HEK293 (cell line): ENCODE measurements at regions not wholly inside any gene's neighbourhood (a gene's known extent, or its start where the extent isn't known, plus 50 kb on each side); places are given as distances from the start of the nearest gene placed in this dataset.

Experiments
- CTCF ChIA-PET: fragments of 350-600 bp; formaldehyde crosslinking; extraction: SDS; loops from one replicate; lab custom pipeline; 2021; ENCODE audit warnings: antibody characterized with exemption; lab: Yijun Ruan, JAX
- POLR2A ChIA-PET: fragments of 300-600 bp; formaldehyde crosslinking; extraction: SDS; loops from one replicate; lab custom pipeline; 2020; ENCODE audit warnings: antibody characterized with exemption, inconsistent platforms; lab: Yijun Ruan, JAX
- H3K27ac ChIP-seq: fragments of 200-500 bp; sonication (Bioruptor generic); 2 replicates; pipeline ENCODE4 v1.5.1; 2014; ENCODE audit warnings: low read depth, low read length, control low read depth, inconsistent platforms; ENCODE audit errors: extremely low read depth
- H3K36me3 ChIP-seq, 2 experiments: fragments of 200-500 bp in 1 of 2; sonication (Bioruptor generic) in 1 of 2; 1 replicate in 1 of 2; 2 replicates in 1 of 2; pipeline ENCODE4 v1.5.1; 2014 to 2017; ENCODE audit warnings: inconsistent platforms in 2 of 2, low read length in 2 of 2; ENCODE audit not compliant: control insufficient read depth in 2 of 2, insufficient read depth in 1 of 2
- H3K4me1 ChIP-seq: fragments of 200-500 bp; sonication (Bioruptor generic); 2 replicates; pipeline ENCODE4 v1.5.1; 2014; ENCODE audit warnings: mild to moderate bottlenecking, low read length, inconsistent platforms; ENCODE audit not compliant: control insufficient read depth, insufficient read depth
- H3K4me3 ChIP-seq: 2 replicates; pipeline ENCODE4 v1.5.1; 2011; ENCODE audit warnings: low read depth, mild to moderate bottlenecking, control low read depth, low read length, moderate library complexity
- H3K9me3 ChIP-seq: fragments of 200-500 bp; sonication (Bioruptor generic); 2 replicates; pipeline ENCODE4 v1.5.1; 2014; ENCODE audit warnings: low read depth, low read length, inconsistent platforms; ENCODE audit not compliant: control insufficient read depth, insufficient read depth
- GLI4 ChIP-seq: fragments of 450-650 bp; formaldehyde crosslinking; IDR thresholded peaks from 2 replicates; pipeline ENCODE4 v1.5.1; 2016; ENCODE audit warnings: missing biosample characterization, missing genetic modification characterization
- GLIS1 ChIP-seq: fragments of 450-650 bp; formaldehyde crosslinking; IDR thresholded peaks from 2 replicates; pipeline ENCODE4 v1.5.1; 2016; ENCODE audit warnings: missing biosample characterization, missing genetic modification characterization
- HOXA7 ChIP-seq: sonication (generic); formaldehyde crosslinking; IDR thresholded peaks from 2 replicates; pipeline ENCODE4 v1.8.1; 2022; ENCODE audit warnings: missing genetic modification reagents, borderline replicate concordance
- IKZF3 ChIP-seq: fragments of 450-650 bp; IDR thresholded peaks from 2 replicates; pipeline ENCODE4 v1.5.0; 2018; ENCODE audit warnings: missing biosample characterization, mild to moderate bottlenecking, missing genetic modification characterization, moderate library complexity
- KLF8 ChIP-seq: fragments of 450-650 bp; formaldehyde crosslinking; IDR thresholded peaks from 2 replicates; pipeline ENCODE4 v1.5.1; 2016; ENCODE audit warnings: missing biosample characterization, missing genetic modification characterization
- OVOL3 ChIP-seq: fragments of 450-650 bp; formaldehyde crosslinking; IDR thresholded peaks from 2 replicates; pipeline ENCODE4 v1.5.1; 2016; ENCODE audit warnings: missing biosample characterization, missing genetic modification characterization
- REPIN1 ChIP-seq: fragments of 450-650 bp; formaldehyde crosslinking; IDR thresholded peaks from 2 replicates; pipeline ENCODE4 v1.5.1; 2017; ENCODE audit warnings: missing biosample characterization, missing genetic modification characterization, low read depth
- SETDB1 ChIP-seq: IDR thresholded peaks from one replicate; pipeline ENCODE4 v1.6.1; 2017; ENCODE audit warnings: mild to moderate bottlenecking, low read length, moderate library complexity, mixed read lengths; ENCODE audit not compliant: insufficient read length
- SP2 ChIP-seq: fragments of 450-650 bp; formaldehyde crosslinking; IDR thresholded peaks from 2 replicates; pipeline ENCODE4 v1.5.1; 2016; ENCODE audit warnings: missing biosample characterization, missing genetic modification characterization
- ZBTB1 ChIP-seq: fragments of 450-650 bp; formaldehyde crosslinking; IDR thresholded peaks from 2 replicates; pipeline ENCODE4 v1.5.1; 2016; ENCODE audit warnings: missing biosample characterization, missing genetic modification characterization
- ZBTB20 ChIP-seq: fragments of 450-650 bp; formaldehyde crosslinking; IDR thresholded peaks from 2 replicates; pipeline ENCODE4 v1.5.1; 2016; ENCODE audit warnings: missing biosample characterization, missing genetic modification characterization
- ZBTB7A ChIP-seq: fragments of 450-650 bp; formaldehyde crosslinking; IDR thresholded peaks from 2 replicates; pipeline ENCODE4 v1.5.1; 2016; ENCODE audit warnings: low read depth, missing biosample characterization, missing genetic modification characterization
- ZFP3 ChIP-seq: fragments of 450-650 bp; formaldehyde crosslinking; IDR thresholded peaks from 2 replicates; pipeline ENCODE4 v1.5.1; 2016; ENCODE audit warnings: low read depth, missing biosample characterization, missing genetic modification characterization
- ZNF157 ChIP-seq: fragments of 450-650 bp; formaldehyde crosslinking; IDR thresholded peaks from 2 replicates; pipeline ENCODE4 v1.5.1; 2016; ENCODE audit warnings: missing biosample characterization, missing genetic modification characterization
- ZNF175 ChIP-seq: fragments of 450-650 bp; formaldehyde crosslinking; IDR thresholded peaks from 2 replicates; pipeline ENCODE4 v1.5.1; 2016; ENCODE audit warnings: missing biosample characterization, missing genetic modification characterization
- ZNF23 ChIP-seq: fragments of 450-650 bp; formaldehyde crosslinking; IDR thresholded peaks from 2 replicates; pipeline ENCODE4 v1.5.1; 2016; ENCODE audit warnings: missing biosample characterization, missing genetic modification characterization, borderline replicate concordance
- ZNF292 ChIP-seq: fragments of 450-650 bp; formaldehyde crosslinking; IDR thresholded peaks from 2 replicates; pipeline ENCODE4 v1.5.1; 2016; ENCODE audit warnings: low read depth, missing biosample characterization, missing genetic modification characterization, borderline replicate concordance
- ZNF311 ChIP-seq: fragments of 450-650 bp; formaldehyde crosslinking; IDR thresholded peaks from 2 replicates; pipeline ENCODE4 v1.5.1; 2017; ENCODE audit warnings: missing biosample characterization, missing genetic modification characterization, borderline replicate concordance
- ZNF354C ChIP-seq: fragments of 450-650 bp; formaldehyde crosslinking; IDR thresholded peaks from 2 replicates; pipeline ENCODE4 v1.5.1; 2016; ENCODE audit warnings: missing biosample characterization, missing genetic modification characterization, low read depth, borderline replicate concordance
- ZNF473 ChIP-seq: fragments of 450-650 bp; formaldehyde crosslinking; IDR thresholded peaks from 2 replicates; pipeline ENCODE4 v1.5.1; 2017; ENCODE audit warnings: missing biosample characterization, missing genetic modification characterization
- ZNF501 ChIP-seq: fragments of 450-650 bp; formaldehyde crosslinking; IDR thresholded peaks from 2 replicates; pipeline ENCODE4 v1.5.1; 2016; ENCODE audit warnings: missing biosample characterization, missing genetic modification characterization
- ZNF555 ChIP-seq: fragments of 450-650 bp; formaldehyde crosslinking; conservative IDR thresholded peaks from 2 replicates; pipeline ENCODE4 v1.5.1; 2017; ENCODE audit warnings: missing biosample characterization, mild to moderate bottlenecking, missing genetic modification characterization, inconsistent platforms
- ZNF571 ChIP-seq: fragments of 450-650 bp; formaldehyde crosslinking; IDR thresholded peaks from 2 replicates; pipeline ENCODE4 v1.5.0; 2017; ENCODE audit warnings: missing biosample characterization, missing genetic modification characterization
- ZNF596 ChIP-seq: fragments of 450-650 bp; IDR thresholded peaks from 2 replicates; pipeline ENCODE4 v1.5.0; 2018; ENCODE audit warnings: missing biosample characterization, mild to moderate bottlenecking, missing genetic modification characterization, moderate library complexity
- ZNF660 ChIP-seq: fragments of 450-650 bp; IDR thresholded peaks from 2 replicates; pipeline ENCODE4 v1.5.1; 2018; ENCODE audit warnings: missing biosample characterization, mild to moderate bottlenecking, missing genetic modification characterization
- TF ChIP-seq, protein P1 (sequence below): fragments of 450-650 bp; formaldehyde crosslinking; IDR thresholded peaks from 2 replicates; pipeline ENCODE4 v1.5.1; 2016; ENCODE audit warnings: missing biosample characterization, missing genetic modification characterization
- TF ChIP-seq, protein P2 (sequence below): fragments of 450-650 bp; formaldehyde crosslinking; IDR thresholded peaks from 2 replicates; pipeline ENCODE4; 2016; ENCODE audit warnings: missing biosample characterization, missing genetic modification characterization
- TF ChIP-seq, protein P3 (sequence below): fragments of 450-650 bp; formaldehyde crosslinking; IDR thresholded peaks from 2 replicates; pipeline ENCODE4 v1.5.1; 2016; ENCODE audit warnings: missing biosample characterization, missing genetic modification characterization

DNA sequence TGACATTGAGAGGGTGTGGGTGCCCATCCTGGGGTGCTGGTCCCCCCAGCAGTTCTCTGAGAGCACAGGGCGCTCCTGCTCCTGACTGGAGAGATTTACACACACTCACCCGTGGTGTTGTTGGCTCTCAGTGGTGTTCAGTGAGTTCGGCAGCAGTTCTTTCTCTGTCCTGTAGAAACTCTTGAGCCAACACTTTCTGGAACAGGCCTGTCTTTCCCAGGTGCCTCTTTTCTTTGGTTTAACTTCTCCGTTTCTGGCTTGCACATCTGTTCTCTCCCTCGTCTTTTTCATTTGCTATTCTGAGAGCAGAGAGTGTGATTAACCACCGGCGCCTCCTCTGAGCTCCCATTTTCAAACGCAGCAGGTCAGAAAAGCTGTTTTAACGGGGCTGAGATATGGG lies 284.5 kb downstream of the IRX2 start:
- no peaks in the 10 kb centered on the region for H3K4me1 ChIP-seq
- no peak overlapping the region for H3K27ac ChIP-seq
- TF ChIP-seq, protein P1, sequence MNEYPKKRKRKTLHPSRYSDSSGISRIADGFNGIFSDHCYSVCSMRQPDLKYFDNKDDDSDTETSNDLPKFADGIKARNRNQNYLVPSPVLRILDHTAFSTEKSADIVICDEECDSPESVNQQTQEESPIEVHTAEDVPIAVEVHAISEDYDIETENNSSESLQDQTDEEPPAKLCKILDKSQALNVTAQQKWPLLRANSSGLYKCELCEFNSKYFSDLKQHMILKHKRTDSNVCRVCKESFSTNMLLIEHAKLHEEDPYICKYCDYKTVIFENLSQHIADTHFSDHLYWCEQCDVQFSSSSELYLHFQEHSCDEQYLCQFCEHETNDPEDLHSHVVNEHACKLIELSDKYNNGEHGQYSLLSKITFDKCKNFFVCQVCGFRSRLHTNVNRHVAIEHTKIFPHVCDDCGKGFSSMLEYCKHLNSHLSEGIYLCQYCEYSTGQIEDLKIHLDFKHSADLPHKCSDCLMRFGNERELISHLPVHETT (tag by site-specific recombination): no peak
- no peak for TF ChIP-seq ZNF23 (tag by site-specific recombination)
- no peak for TF ChIP-seq GLIS1
- no peak for TF ChIP-seq ZNF175 (tag by site-specific recombination)
- no peak for TF ChIP-seq ZNF660 (tag by site-specific recombination)
- no peak for TF ChIP-seq REPIN1
- TF ChIP-seq ZNF501 (tag by site-specific recombination): no peak
- TF ChIP-seq, protein P2, sequence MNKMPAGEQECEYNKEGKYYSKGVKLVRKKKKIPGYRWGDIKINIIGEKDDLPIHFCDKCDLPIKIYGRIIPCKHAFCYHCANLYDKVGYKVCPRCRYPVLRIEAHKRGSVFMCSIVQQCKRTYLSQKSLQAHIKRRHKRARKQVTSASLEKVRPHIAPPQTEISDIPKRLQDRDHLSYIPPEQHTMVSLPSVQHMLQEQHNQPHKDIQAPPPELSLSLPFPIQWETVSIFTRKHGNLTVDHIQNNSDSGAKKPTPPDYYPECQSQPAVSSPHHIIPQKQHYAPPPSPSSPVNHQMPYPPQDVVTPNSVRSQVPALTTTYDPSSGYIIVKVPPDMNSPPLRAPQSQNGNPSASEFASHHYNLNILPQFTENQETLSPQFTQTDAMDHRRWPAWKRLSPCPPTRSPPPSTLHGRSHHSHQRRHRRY (tag by site-specific recombination): no peak
- no peak for TF ChIP-seq ZNF571 (tag by site-specific recombination)
- no peak for TF ChIP-seq ZNF292 (tag by site-specific recombination)
- no peak for TF ChIP-seq ZNF596 (tag by site-specific recombination)
- no peak for TF ChIP-seq SETDB1
- TF ChIP-seq, protein P3, sequence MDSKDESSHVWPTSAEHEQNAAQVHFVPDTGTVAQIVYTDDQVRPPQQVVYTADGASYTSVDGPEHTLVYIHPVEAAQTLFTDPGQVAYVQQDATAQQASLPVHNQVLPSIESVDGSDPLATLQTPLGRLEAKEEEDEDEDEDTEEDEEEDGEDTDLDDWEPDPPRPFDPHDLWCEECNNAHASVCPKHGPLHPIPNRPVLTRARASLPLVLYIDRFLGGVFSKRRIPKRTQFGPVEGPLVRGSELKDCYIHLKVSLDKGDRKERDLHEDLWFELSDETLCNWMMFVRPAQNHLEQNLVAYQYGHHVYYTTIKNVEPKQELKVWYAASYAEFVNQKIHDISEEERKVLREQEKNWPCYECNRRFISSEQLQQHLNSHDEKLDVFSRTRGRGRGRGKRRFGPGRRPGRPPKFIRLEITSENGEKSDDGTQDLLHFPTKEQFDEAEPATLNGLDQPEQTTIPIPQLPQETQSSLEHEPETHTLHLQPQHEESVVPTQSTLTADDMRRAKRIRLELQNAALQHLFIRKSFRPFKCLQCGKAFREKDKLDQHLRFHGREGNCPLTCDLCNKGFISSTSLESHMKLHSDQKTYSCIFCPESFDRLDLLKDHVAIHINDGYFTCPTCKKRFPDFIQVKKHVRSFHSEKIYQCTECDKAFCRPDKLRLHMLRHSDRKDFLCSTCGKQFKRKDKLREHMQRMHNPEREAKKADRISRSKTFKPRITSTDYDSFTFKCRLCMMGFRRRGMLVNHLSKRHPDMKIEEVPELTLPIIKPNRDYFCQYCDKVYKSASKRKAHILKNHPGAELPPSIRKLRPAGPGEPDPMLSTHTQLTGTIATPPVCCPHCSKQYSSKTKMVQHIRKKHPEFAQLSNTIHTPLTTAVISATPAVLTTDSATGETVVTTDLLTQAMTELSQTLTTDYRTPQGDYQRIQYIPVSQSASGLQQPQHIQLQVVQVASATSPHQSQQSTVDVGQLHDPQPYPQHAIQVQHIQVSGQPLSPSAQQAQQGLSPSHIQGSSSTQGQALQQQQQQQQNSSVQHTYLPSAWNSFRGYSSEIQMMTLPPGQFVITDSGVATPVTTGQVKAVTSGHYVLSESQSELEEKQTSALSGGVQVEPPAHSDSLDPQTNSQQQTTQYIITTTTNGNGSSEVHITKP (tag by site-specific recombination): no peak
- no peak for TF ChIP-seq HOXA7 (CRISPR knock-in tag)
- no peak for TF ChIP-seq IKZF3
- TF ChIP-seq ZNF555 (tag by site-specific recombination): no peak
- no peak for TF ChIP-seq OVOL3 (tag by site-specific recombination)
- no peak for TF ChIP-seq ZBTB20 (tag by site-specific recombination)
- TF ChIP-seq ZFP3 (tag by site-specific recombination): no peak
- TF ChIP-seq ZNF473 (tag by site-specific recombination): no peak
- ChIA-PET POLR2A (no interaction called here), CTCF (no interaction called here)
- no peaks in the 10 kb centered on the region for H3K36me3 ChIP-seq
- H3K4me3 ChIP-seq: no peak overlapping the region
- no peaks in the 10 kb centered on the region for H3K9me3 ChIP-seq

DNA sequence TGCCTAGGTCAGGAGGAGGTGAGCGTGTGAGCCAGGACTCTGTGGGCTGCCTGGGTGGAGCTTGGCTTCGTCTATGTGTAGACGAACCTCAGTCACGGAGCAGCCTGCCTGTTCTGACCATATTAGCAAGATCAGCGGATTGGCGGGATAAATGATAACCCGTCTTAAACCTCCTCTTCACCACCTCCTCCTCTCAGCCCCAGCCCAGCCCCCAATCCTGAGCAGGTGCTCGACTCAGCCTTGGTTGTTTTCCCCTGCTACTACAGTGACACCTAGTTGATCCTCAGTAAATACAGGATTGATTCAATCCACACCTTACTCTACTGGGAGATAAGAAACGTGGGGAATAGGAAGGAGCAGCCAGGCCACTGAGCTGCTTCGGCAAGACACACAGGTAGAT lies 286.1 kb downstream of the IRX2 start:
- CTCF ChIA-PET: no interaction called here
- Histone ChIP-seq H3K36me3 (no peaks in the 10 kb centered on the region), H3K27ac (no peak overlapping the region), H3K9me3 (no peaks in the 10 kb centered on the region), H3K4me3 (no peak overlapping the region), H3K4me1 (no peaks in the 10 kb centered on the region)
- TF ChIP-seq ZBTB1 (tag by site-specific recombination) (no peak), ZNF157 (tag by site-specific recombination) (no peak), KLF8 (tag by site-specific recombination) (no peak), ZNF354C (tag by site-specific recombination) (no peak), ZBTB7A (no peak), SP2 (tag by site-specific recombination) (no peak), ZNF311 (no peak), GLI4 (no peak)
- TF ChIP-seq, protein P1 (tag by site-specific recombination): no peak
- POLR2A ChIA-PET: no interaction called here
